ENCODE measurements at regions not wholly inside any gene's neighbourhood (a gene's known extent, or its start where the extent isn't known, plus 50 kb on each side); places are given as distances from the start of the nearest gene placed in this dataset.

GRCh38 chr4:74619931-74620702 is 174.2 kb downstream of the BTC start:
- TF ChIP-seq CTCF (IDR thresholded peaks at IDR 0.05; ENCODE audit: low read length) (no peak), EZH2 (IDR thresholded peaks at IDR 0.05; ENCODE audit: borderline replicate concordance, low read length) (no peak)
